Liver (tissue), 3 donors: ENCODE measurements at regions not wholly inside any gene's neighbourhood (a gene's known extent, or its start where the extent isn't known, plus 50 kb on each side); places are given as distances from the start of the nearest gene placed in this dataset.

Source experiments
- GABPA ChIP-seq, 2 donors: IDR thresholded peaks in 1 of 2; conservative IDR thresholded peaks in 1 of 2; 2 replicates each; pipeline ENCODE4 v1.6.1; 2016; ENCODE audit warnings: antibody characterized with exemption in 2 of 2, mild to moderate bottlenecking in 1 of 2, moderate library complexity in 1 of 2
- JUND ChIP-seq, 2 donors: IDR thresholded peaks; 2 replicates each; pipeline ENCODE4 v1.6.1; 2016; ENCODE audit warnings: antibody characterized with exemption in 2 of 2
- RAD21 ChIP-seq, 2 donors: IDR thresholded peaks; 2 replicates each; pipeline ENCODE4 v1.6.1; 2016; ENCODE audit warnings: antibody characterized with exemption in 2 of 2, mild to moderate bottlenecking in 2 of 2
- TAF1 ChIP-seq: conservative IDR thresholded peaks from 2 replicates; pipeline ENCODE4 v1.6.1; 2016; ENCODE audit warnings: antibody characterized with exemption, mild to moderate bottlenecking
- YY1 ChIP-seq: IDR thresholded peaks from 2 replicates; pipeline ENCODE4 v1.6.1; 2016; ENCODE audit warnings: antibody characterized with exemption, mild to moderate bottlenecking
- TF ChIP-seq, protein P1 (sequence below): IDR thresholded peaks from 2 replicates; pipeline ENCODE4 v1.6.1; 2016; ENCODE audit warnings: antibody characterized with exemption
- TF ChIP-seq, protein P2 (sequence below): fragments of 150-350 bp; IDR thresholded peaks from 2 replicates; pipeline ENCODE4 v1.5.1; 2017; ENCODE audit warnings: improper control_type of control experiment, low read depth, low read length; ENCODE audit not compliant: missing input control
- TF ChIP-seq, protein P3 (sequence below): IDR thresholded peaks from 2 replicates; pipeline ENCODE4 v1.6.1; 2016; ENCODE audit warnings: antibody characterized with exemption
- TF ChIP-seq, protein P4 (sequence below): IDR thresholded peaks from 2 replicates; pipeline ENCODE4 v1.6.1; 2016; ENCODE audit warnings: antibody characterized with exemption
- TF ChIP-seq, protein P5 (sequence below): IDR thresholded peaks from 2 replicates; pipeline ENCODE4 v1.6.1; 2016; ENCODE audit warnings: antibody characterized with exemption, mild to moderate bottlenecking
- donor health status: healthy.
- donor health status: healthy.

DNA sequence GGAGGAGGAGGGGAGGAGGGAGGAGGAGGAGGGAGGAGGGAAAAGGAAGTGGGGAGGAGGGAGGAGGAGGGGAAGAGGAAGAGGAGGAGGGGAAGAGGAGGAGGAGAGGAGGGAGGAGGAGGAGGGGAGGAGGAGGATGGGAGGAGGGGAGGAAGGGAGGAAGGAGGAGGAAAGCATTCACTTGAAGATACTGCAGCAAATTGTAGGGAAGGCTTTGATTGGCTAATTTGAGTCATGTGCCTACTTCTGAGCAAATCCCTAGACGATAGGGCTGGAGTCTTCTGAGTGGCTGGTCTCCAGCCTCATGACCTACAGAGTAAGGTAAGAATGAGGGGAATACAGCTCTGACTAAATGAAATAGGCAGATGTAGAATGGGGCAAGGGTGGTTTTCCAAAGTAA is 783.2 kb upstream of the RBFOX1 start:
- TF ChIP-seq, protein P1, sequence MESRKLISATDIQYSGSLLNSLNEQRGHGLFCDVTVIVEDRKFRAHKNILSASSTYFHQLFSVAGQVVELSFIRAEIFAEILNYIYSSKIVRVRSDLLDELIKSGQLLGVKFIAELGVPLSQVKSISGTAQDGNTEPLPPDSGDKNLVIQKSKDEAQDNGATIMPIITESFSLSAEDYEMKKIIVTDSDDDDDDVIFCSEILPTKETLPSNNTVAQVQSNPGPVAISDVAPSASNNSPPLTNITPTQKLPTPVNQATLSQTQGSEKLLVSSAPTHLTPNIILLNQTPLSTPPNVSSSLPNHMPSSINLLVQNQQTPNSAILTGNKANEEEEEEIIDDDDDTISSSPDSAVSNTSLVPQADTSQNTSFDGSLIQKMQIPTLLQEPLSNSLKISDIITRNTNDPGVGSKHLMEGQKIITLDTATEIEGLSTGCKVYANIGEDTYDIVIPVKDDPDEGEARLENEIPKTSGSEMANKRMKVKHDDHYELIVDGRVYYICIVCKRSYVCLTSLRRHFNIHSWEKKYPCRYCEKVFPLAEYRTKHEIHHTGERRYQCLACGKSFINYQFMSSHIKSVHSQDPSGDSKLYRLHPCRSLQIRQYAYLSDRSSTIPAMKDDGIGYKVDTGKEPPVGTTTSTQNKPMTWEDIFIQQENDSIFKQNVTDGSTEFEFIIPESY: no peak
- TF ChIP-seq, protein P2, sequence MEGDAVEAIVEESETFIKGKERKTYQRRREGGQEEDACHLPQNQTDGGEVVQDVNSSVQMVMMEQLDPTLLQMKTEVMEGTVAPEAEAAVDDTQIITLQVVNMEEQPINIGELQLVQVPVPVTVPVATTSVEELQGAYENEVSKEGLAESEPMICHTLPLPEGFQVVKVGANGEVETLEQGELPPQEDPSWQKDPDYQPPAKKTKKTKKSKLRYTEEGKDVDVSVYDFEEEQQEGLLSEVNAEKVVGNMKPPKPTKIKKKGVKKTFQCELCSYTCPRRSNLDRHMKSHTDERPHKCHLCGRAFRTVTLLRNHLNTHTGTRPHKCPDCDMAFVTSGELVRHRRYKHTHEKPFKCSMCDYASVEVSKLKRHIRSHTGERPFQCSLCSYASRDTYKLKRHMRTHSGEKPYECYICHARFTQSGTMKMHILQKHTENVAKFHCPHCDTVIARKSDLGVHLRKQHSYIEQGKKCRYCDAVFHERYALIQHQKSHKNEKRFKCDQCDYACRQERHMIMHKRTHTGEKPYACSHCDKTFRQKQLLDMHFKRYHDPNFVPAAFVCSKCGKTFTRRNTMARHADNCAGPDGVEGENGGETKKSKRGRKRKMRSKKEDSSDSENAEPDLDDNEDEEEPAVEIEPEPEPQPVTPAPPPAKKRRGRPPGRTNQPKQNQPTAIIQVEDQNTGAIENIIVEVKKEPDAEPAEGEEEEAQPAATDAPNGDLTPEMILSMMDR: no peak
- TF ChIP-seq, protein P3, sequence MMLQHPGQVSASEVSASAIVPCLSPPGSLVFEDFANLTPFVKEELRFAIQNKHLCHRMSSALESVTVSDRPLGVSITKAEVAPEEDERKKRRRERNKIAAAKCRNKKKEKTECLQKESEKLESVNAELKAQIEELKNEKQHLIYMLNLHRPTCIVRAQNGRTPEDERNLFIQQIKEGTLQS: no peak
- TF ChIP-seq JUND (IDR thresholded peaks at IDR 0.05) (no peak), RAD21 (IDR thresholded peaks at IDR 0.05) (no peak), GABPA (IDR thresholded peaks at IDR 0.05 in 1 of 2, conservative IDR thresholded peaks at IDR 0.05 in 1 of 2) (no peak), YY1 (no peak), TAF1 (no peak)
- TF ChIP-seq, protein P4, sequence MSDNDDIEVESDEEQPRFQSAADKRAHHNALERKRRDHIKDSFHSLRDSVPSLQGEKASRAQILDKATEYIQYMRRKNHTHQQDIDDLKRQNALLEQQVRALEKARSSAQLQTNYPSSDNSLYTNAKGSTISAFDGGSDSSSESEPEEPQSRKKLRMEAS: no peak
- TF ChIP-seq, protein P5, sequence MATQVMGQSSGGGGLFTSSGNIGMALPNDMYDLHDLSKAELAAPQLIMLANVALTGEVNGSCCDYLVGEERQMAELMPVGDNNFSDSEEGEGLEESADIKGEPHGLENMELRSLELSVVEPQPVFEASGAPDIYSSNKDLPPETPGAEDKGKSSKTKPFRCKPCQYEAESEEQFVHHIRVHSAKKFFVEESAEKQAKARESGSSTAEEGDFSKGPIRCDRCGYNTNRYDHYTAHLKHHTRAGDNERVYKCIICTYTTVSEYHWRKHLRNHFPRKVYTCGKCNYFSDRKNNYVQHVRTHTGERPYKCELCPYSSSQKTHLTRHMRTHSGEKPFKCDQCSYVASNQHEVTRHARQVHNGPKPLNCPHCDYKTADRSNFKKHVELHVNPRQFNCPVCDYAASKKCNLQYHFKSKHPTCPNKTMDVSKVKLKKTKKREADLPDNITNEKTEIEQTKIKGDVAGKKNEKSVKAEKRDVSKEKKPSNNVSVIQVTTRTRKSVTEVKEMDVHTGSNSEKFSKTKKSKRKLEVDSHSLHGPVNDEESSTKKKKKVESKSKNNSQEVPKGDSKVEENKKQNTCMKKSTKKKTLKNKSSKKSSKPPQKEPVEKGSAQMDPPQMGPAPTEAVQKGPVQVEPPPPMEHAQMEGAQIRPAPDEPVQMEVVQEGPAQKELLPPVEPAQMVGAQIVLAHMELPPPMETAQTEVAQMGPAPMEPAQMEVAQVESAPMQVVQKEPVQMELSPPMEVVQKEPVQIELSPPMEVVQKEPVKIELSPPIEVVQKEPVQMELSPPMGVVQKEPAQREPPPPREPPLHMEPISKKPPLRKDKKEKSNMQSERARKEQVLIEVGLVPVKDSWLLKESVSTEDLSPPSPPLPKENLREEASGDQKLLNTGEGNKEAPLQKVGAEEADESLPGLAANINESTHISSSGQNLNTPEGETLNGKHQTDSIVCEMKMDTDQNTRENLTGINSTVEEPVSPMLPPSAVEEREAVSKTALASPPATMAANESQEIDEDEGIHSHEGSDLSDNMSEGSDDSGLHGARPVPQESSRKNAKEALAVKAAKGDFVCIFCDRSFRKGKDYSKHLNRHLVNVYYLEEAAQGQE: no peak
